ENCODE measurements at regions not wholly inside any gene's neighbourhood (a gene's known extent, or its start where the extent isn't known, plus 50 kb on each side); places are given as distances from the start of the nearest gene placed in this dataset.

- H2BK120ac ChIP-seq (ENCODE audit: low read depth, low read length) = no peak overlapping the region
- no peak overlapping the region for H3K14ac ChIP-seq (ENCODE audit: low read length in 2 of 2)
- H3K23ac ChIP-seq (ENCODE audit: low read length in 2 of 2) = no peak overlapping the region
- no peak overlapping the region for H3K9ac ChIP-seq (ENCODE audit: low read length)
- no peak overlapping the region for H3K4ac ChIP-seq (ENCODE audit: low read depth in 1 of 2, low read length in 2 of 2)
- no peak overlapping the region for H3K18ac ChIP-seq (ENCODE audit: low read depth in 1 of 2, low read length in 2 of 2)
- 100% methylated on average over 1 of the region's 1 CpG for WGBS
- no peak overlapping the region for H3K4me3 ChIP-seq (ENCODE audit: insufficient read depth in 1 of 2, low read depth in 1 of 2, low read length in 2 of 2)
- no peak for DNase-seq
- no peak overlapping the region for H2AFZ ChIP-seq (ENCODE audit: low read depth, low read length)
- no peak overlapping the region for H3K4me2 ChIP-seq (ENCODE audit: low read length, poor library complexity, severe bottlenecking)
- no peaks in the 10 kb centered on the region for H3K27me3 ChIP-seq (ENCODE audit: control insufficient read depth in 1 of 2, insufficient read depth in 1 of 2, low read length in 2 of 2)
- H2BK15ac ChIP-seq (ENCODE audit: low read depth, poor library complexity, severe bottlenecking) = no peak overlapping the region
- H2BK5ac ChIP-seq (ENCODE audit: low read depth, low read length, poor library complexity, severe bottlenecking) = no peak overlapping the region
- H3K36me3 ChIP-seq (ENCODE audit: control insufficient read depth in 1 of 2, insufficient read depth in 2 of 2, low read depth in 1 of 2, low read length in 2 of 2) = no peaks in the 10 kb centered on the region
- H4K8ac ChIP-seq (ENCODE audit: low read length) = no peak overlapping the region
- no peaks in the 10 kb centered on the region for H3K9me3 ChIP-seq (ENCODE audit: control insufficient read depth, low read length)
- H2BK12ac ChIP-seq (ENCODE audit: low read length in 2 of 2) = no peak overlapping the region
- H2AK5ac ChIP-seq (ENCODE audit: low read length, severe bottlenecking) = no peak overlapping the region
- no peaks in the 10 kb centered on the region for H3K79me1 ChIP-seq (replicated peaks; ENCODE audit: low read length, poor library complexity, severe bottlenecking)
- no peak overlapping the region for H4K91ac ChIP-seq (ENCODE audit: low read length)
- peaks cover 6% of the 10 kb centered on the region for H3K4me1 ChIP-seq (ENCODE audit: control insufficient read depth, insufficient read depth, low read depth, low read length)
- H3K27ac ChIP-seq (ENCODE audit: low read length, poor library complexity, severe bottlenecking) = no peak overlapping the region
Measured at GRCh38 chr6:82569022-82569421, 205.4 kb downstream of the TPBG start.

- 100% methylated on average over 2 of the region's 3 CpGs for WGBS
- Histone ChIP-seq H4K91ac (ENCODE audit: low read length) (no peak overlapping the region), H3K18ac (ENCODE audit: low read depth in 1 of 2, low read length in 2 of 2) (no peak overlapping the region), H2AK5ac (ENCODE audit: low read length, severe bottlenecking) (no peak overlapping the region), H4K8ac (ENCODE audit: low read length) (no peak overlapping the region), H3K14ac (ENCODE audit: low read length in 2 of 2) (no peak overlapping the region), H3K23ac (ENCODE audit: low read length in 2 of 2) (no peak overlapping the region), H3K9me3 (ENCODE audit: control insufficient read depth, low read length) (no peaks in the 10 kb centered on the region), H2BK120ac (ENCODE audit: low read depth, low read length) (no peak overlapping the region), H3K4me3 (ENCODE audit: insufficient read depth in 1 of 2, low read depth in 1 of 2, low read length in 2 of 2) (no peak overlapping the region), H3K4ac (ENCODE audit: low read depth in 1 of 2, low read length in 2 of 2) (no peak overlapping the region), H3K27ac (ENCODE audit: low read length, poor library complexity, severe bottlenecking) (no peak overlapping the region), H2BK12ac (ENCODE audit: low read length in 2 of 2) (no peak overlapping the region), H3K4me2 (ENCODE audit: low read length, poor library complexity, severe bottlenecking) (no peak overlapping the region), H2BK5ac (ENCODE audit: low read depth, low read length, poor library complexity, severe bottlenecking) (no peak overlapping the region), H3K9ac (ENCODE audit: low read length) (no peak overlapping the region), H3K27me3 (ENCODE audit: control insufficient read depth in 1 of 2, insufficient read depth in 1 of 2, low read length in 2 of 2) (no peaks in the 10 kb centered on the region), H3K4me1 (ENCODE audit: control insufficient read depth, insufficient read depth, low read depth, low read length) (peaks cover 6% of the 10 kb centered on the region), H2AFZ (ENCODE audit: low read depth, low read length) (no peak overlapping the region), H3K36me3 (ENCODE audit: control insufficient read depth in 1 of 2, insufficient read depth in 2 of 2, low read depth in 1 of 2, low read length in 2 of 2) (no peaks in the 10 kb centered on the region), H2BK15ac (ENCODE audit: low read depth, poor library complexity, severe bottlenecking) (no peak overlapping the region), H3K79me1 (replicated peaks; ENCODE audit: low read length, poor library complexity, severe bottlenecking) (no peaks in the 10 kb centered on the region)
- no peak for DNase-seq
Measured at GRCh38 chr6:82570083-82570482, 206.5 kb downstream of the TPBG start.

- no peak overlapping the region for H3K4me2 ChIP-seq (ENCODE audit: low read length, poor library complexity, severe bottlenecking)
- no peak overlapping the region for H3K9ac ChIP-seq (ENCODE audit: low read length)
- no peak for DNase-seq
- H3K27ac ChIP-seq (ENCODE audit: low read length, poor library complexity, severe bottlenecking) = no peak overlapping the region
- peaks cover 13% of the 10 kb centered on the region for H3K9me3 ChIP-seq (ENCODE audit: control insufficient read depth, low read length)
- no peaks in the 10 kb centered on the region for H3K79me1 ChIP-seq (replicated peaks; ENCODE audit: low read length, poor library complexity, severe bottlenecking)
- no peak overlapping the region for H4K91ac ChIP-seq (ENCODE audit: low read length)
- H3K14ac ChIP-seq (ENCODE audit: low read length in 2 of 2) = no peak overlapping the region
- no peaks in the 10 kb centered on the region for H3K27me3 ChIP-seq (ENCODE audit: control insufficient read depth in 1 of 2, insufficient read depth in 1 of 2, low read length in 2 of 2)
- no peak overlapping the region for H2AFZ ChIP-seq (ENCODE audit: low read depth, low read length)
- WGBS = 83% methylated on average over 2 of the region's 2 CpGs
- H2BK120ac ChIP-seq (ENCODE audit: low read depth, low read length) = no peak overlapping the region
- H3K4ac ChIP-seq (ENCODE audit: low read depth in 1 of 2, low read length in 2 of 2) = no peak overlapping the region
- H3K23ac ChIP-seq (ENCODE audit: low read length in 2 of 2) = no peak overlapping the region
- H2BK5ac ChIP-seq (ENCODE audit: low read depth, low read length, poor library complexity, severe bottlenecking) = no peak overlapping the region
- H3K18ac ChIP-seq (ENCODE audit: low read depth in 1 of 2, low read length in 2 of 2) = no peak overlapping the region
- no peak overlapping the region for H2BK15ac ChIP-seq (ENCODE audit: low read depth, poor library complexity, severe bottlenecking)
- no peak overlapping the region for H2BK12ac ChIP-seq (ENCODE audit: low read length in 2 of 2)
- peaks cover 6% of the 10 kb centered on the region for H3K4me1 ChIP-seq (ENCODE audit: control insufficient read depth, insufficient read depth, low read depth, low read length)
- H2AK5ac ChIP-seq (ENCODE audit: low read length, severe bottlenecking) = no peak overlapping the region
- no peak overlapping the region for H4K8ac ChIP-seq (ENCODE audit: low read length)
- no peak overlapping the region for H3K4me3 ChIP-seq (ENCODE audit: insufficient read depth in 1 of 2, low read depth in 1 of 2, low read length in 2 of 2)
- H3K36me3 ChIP-seq (ENCODE audit: control insufficient read depth in 1 of 2, insufficient read depth in 2 of 2, low read depth in 1 of 2, low read length in 2 of 2) = no peaks in the 10 kb centered on the region
Measured at GRCh38 chr6:82571455-82571854, 207.8 kb downstream of the TPBG start.

- no peak overlapping the region for H3K4me3 ChIP-seq (ENCODE audit: insufficient read depth in 1 of 2, low read depth in 1 of 2, low read length in 2 of 2)
Measured at GRCh38 chr6:82573254-82573972, 209.8 kb downstream of the TPBG start.

More at GRCh38 chr6:82573254-82573972, 209.8 kb downstream of the TPBG start:
- H3K9ac ChIP-seq (ENCODE audit: low read length) = no peak overlapping the region
- H3K36me3 ChIP-seq (ENCODE audit: control insufficient read depth in 1 of 2, insufficient read depth in 2 of 2, low read depth in 1 of 2, low read length in 2 of 2) = no peaks in the 10 kb centered on the region
- no peak overlapping the region for H3K27ac ChIP-seq (ENCODE audit: low read length, poor library complexity, severe bottlenecking)
- peaks cover 4% of the 10 kb centered on the region for H3K4me1 ChIP-seq (ENCODE audit: control insufficient read depth, insufficient read depth, low read depth, low read length)
- H3K14ac ChIP-seq (ENCODE audit: low read length in 2 of 2) = no peak overlapping the region
- H3K18ac ChIP-seq (ENCODE audit: low read depth in 1 of 2, low read length in 2 of 2) = no peak overlapping the region
- H2BK12ac ChIP-seq (ENCODE audit: low read length in 2 of 2) = no peak overlapping the region
- no peak overlapping the region for H3K4ac ChIP-seq (ENCODE audit: low read depth in 1 of 2, low read length in 2 of 2)
- no peak overlapping the region for H3K23ac ChIP-seq (ENCODE audit: low read length in 2 of 2)
- no peak overlapping the region for H2BK15ac ChIP-seq (ENCODE audit: low read depth, poor library complexity, severe bottlenecking)
- peaks cover 23% of the 10 kb centered on the region for H3K9me3 ChIP-seq (ENCODE audit: control insufficient read depth, low read length)
- no peak overlapping the region for H4K8ac ChIP-seq (ENCODE audit: low read length)
- no peak overlapping the region for H2AFZ ChIP-seq (ENCODE audit: low read depth, low read length)
- no peak overlapping the region for H4K91ac ChIP-seq (ENCODE audit: low read length)
- no peaks in the 10 kb centered on the region for H3K79me1 ChIP-seq (replicated peaks; ENCODE audit: low read length, poor library complexity, severe bottlenecking)
- WGBS = 73% methylated on average over 2 of the region's 3 CpGs
- no peaks in the 10 kb centered on the region for H3K27me3 ChIP-seq (ENCODE audit: control insufficient read depth in 1 of 2, insufficient read depth in 1 of 2, low read length in 2 of 2)
- DNase-seq = no peak
- H3K4me2 ChIP-seq (ENCODE audit: low read length, poor library complexity, severe bottlenecking) = no peak overlapping the region
- H2AK5ac ChIP-seq (ENCODE audit: low read length, severe bottlenecking) = no peak overlapping the region
- H2BK5ac ChIP-seq (ENCODE audit: low read depth, low read length, poor library complexity, severe bottlenecking) = no peak overlapping the region
- H2BK120ac ChIP-seq (ENCODE audit: low read depth, low read length) = no peak overlapping the region

All from mesenchymal stem cell (in vitro differentiated cells and primary cell).